ENCODE measurements at regions not wholly inside any gene's neighbourhood (a gene's known extent, or its start where the extent isn't known, plus 50 kb on each side); places are given as distances from the start of the nearest gene placed in this dataset.

DNA sequence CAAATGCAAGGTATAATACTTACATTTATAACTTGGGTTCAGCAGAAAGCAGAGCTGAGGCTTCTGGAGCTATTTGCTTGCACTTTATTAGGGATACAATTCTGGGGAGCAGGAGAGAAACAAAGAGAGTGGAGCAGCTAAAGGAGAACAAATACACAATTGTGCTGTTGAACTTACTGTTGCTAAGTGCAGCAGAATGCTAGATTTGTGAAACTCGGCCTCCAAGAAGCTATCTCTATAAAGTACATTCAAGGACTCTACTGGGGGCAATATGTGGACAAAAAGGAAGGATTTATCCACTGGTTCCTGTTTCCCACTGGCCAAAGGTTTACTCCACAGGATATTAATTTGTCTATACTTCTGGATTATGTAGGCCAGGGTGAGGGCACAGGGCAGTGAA lies 86.8 kb downstream of the PPP1R2C start:
- TF ChIP-seq POLR2AphosphoS5 (IDR thresholded peaks at IDR 0.05) (no peak), POLR2A (IDR thresholded peaks at IDR 0.05) (no peak)
- TF ChIP-seq, protein P1, sequence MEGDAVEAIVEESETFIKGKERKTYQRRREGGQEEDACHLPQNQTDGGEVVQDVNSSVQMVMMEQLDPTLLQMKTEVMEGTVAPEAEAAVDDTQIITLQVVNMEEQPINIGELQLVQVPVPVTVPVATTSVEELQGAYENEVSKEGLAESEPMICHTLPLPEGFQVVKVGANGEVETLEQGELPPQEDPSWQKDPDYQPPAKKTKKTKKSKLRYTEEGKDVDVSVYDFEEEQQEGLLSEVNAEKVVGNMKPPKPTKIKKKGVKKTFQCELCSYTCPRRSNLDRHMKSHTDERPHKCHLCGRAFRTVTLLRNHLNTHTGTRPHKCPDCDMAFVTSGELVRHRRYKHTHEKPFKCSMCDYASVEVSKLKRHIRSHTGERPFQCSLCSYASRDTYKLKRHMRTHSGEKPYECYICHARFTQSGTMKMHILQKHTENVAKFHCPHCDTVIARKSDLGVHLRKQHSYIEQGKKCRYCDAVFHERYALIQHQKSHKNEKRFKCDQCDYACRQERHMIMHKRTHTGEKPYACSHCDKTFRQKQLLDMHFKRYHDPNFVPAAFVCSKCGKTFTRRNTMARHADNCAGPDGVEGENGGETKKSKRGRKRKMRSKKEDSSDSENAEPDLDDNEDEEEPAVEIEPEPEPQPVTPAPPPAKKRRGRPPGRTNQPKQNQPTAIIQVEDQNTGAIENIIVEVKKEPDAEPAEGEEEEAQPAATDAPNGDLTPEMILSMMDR (IDR thresholded peaks at IDR 0.05), result no peak
